PC-9 (cell line): ENCODE measurements at regions not wholly inside any gene's neighbourhood (a gene's known extent, or its start where the extent isn't known, plus 50 kb on each side); places are given as distances from the start of the nearest gene placed in this dataset.

Experiments used
- CTCF ChIP-seq: fragments of 200-600 bp; sonication (generic); conservative IDR thresholded peaks from 2 replicates; pipeline ENCODE4 v1.6.1; 2017; ENCODE audit warnings: mixed run types, antibody characterized with exemption, mild to moderate bottlenecking, moderate library complexity
- EZH2 ChIP-seq: fragments of 200-600 bp; sonication (generic); IDR thresholded peaks from 2 replicates; pipeline ENCODE4 v1.8.0; 2017; ENCODE audit warnings: antibody characterized with exemption, low read depth

GRCh38 chr3:191987831-191988350 lies 526.9 kb downstream of the PYDC2 start:
- TF ChIP-seq CTCF (no peak), EZH2 (no peak)
